ENCODE measurements at regions not wholly inside any gene's neighbourhood (a gene's known extent, or its start where the extent isn't known, plus 50 kb on each side); places are given as distances from the start of the nearest gene placed in this dataset.

- DNase-seq: no peak
Measured at GRCh38 chr16:55179852-55180585, 144.0 kb upstream of the IRX6 start.

DNA sequence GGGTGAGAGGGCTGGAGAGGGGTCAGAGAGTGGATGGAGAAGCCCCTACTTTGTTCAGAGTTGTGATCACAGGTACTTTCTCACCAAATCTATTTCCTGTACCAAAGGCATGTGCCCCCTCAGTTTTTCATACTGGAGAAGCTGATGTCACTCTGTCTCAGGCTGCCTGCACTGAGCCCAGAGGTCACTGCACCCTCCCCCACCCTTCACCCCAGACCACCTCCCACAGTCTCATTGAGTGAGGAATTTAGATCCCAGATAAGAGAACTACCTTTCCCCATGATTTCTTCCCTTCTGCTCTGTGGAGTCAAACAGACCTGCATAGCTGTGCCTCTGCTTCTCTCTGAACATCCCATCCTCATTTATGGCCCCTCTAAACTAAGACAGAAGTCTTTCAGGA is 140.0 kb upstream of the IRX6 start:
- no peak for DNase-seq

GRCh38 chr16:55184619-55185018 is 139.4 kb upstream of the IRX6 start:
- DNase-seq: no peak

GRCh38 chr16:55189224-55189623 is 134.8 kb upstream of the IRX6 start:
- DNase-seq: no peak

DNA sequence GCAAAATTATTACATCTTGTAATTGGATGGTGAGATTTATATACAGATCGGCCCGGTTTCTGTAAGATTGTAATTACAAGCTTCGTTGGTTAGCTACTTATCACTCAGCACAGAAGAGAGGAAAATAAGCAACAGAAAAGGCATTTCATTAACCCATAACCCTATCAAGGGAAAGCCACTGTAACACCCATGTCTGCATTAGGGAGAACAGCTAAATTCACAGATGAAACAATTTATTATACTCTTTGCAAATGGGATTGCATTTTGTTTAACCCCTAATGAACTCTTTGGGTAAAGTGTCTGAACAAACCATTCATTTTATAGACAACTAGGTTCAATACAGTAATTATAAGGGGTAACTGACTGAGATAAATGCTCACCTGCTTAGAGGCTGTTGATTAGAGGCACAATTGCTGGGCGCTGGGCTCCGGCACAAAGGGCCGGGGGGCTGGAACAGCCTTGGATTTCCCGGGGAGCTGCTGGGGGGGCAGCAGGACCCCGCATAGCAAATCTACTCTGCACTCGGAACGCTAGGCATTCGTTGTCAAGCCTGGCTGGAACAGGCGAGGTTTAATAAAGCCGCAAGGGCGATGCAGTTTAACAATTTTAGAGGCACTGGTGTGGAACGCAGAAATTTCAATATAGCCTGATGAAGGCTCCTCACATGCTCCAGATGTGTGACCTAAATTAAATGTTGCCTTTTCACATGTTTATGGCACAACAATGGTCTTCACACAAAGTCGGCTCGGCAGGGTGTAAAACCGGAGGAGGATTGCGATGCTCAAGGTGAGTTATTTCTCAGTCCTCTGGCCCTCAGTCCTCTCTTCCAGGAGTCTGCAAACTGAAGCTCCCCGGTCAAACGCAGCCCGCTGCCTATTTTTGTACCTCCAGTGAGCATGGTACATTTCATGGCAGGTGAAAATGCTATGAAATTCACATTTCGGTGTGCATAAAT is 134.0 kb upstream of the IRX6 start:
- no peak for DNase-seq

DNA sequence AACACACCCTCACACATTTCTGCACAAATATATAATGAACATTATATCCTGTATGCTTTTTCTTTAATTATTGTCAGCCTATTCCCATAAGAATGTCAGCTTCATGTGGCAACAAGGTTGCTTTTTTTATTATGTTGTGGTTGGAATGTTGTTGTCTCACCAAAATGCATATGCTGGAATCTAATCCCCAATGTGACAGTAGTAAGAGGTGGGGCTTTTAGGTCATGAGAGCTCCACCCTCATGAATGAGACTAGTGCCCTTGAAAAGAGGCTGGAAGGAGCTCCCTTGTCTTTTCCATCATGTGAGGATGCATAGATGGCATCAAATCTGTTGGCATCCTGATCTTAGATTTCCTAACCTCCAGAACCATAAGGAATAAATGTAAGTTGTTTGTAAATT is 131.3 kb upstream of the IRX6 start:
- no peak for DNase-seq

DNA sequence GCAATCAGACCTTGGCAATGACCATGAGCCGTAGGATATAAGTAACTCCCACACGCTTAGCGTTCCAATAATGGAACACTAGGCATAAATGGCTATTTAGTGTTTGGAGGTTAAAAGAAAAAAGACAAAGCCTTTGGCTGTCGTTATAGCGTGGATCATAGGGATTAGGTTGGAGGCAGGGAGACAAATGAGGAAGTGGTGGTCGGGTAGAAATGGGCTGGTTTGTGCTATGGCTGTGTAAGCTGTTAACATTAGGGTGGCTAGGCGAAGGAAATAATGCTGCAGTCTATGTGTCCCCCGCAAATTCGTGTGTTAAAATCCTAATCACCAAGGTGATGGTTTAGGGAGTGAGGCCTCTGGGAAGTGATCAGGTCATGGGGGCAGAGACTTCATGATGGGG is 120.4 kb upstream of the IRX6 start:
- no peak for DNase-seq

DNA sequence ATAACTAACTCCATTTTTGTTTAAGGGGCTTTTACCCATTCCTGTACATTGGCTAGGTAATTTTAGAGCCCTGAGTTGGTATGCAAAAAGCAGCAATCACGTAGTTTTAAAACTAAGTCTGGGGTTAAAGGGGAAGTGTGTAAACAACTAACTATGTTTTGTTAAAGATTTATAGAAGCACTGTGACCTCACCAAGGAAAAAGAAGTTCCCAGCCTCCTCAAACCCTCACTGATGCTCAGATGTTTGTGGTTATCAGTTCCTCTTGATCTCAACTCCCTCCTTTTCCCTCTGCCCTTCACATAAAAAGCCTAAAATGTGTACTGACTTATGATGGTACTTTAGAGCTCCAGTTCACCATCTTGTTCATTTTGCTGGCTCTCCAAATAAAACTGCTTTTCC is 119.9 kb upstream of the IRX6 start:
- no peak for DNase-seq

GRCh38 chr16:55204923-55205322 is 119.1 kb upstream of the IRX6 start:
- DNase-seq: no peak

- DNase-seq: no peak
Measured at GRCh38 chr16:55207693-55208428, 116.1 kb upstream of the IRX6 start.

GRCh38 chr16:55209626-55210025 is 114.4 kb upstream of the IRX6 start:
- no peak for DNase-seq

DNA sequence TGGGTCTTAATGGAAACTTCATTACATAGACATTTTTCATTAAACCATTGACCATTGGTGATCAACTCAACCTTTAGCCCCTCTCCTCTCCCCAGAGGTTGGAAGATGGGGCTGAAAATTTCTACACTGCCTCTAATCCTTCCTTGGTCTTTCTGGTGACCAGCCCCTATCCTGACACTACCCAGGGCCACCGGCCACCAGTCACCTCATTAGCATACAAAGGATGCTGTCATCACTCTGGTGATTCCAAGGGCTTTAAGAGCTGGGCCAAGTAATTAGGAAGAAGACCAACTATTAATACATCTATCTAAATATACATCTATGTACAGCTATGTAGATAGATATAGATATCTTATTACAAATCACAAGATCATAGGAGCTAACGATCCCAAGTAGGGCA is 111.2 kb upstream of the IRX6 start:
- no peak for DNase-seq

GRCh38 chr16:55214412-55214811 is 109.6 kb upstream of the IRX6 start:
- DNase-seq: no peak

GRCh38 chr16:55214974-55215494 is 109.0 kb upstream of the IRX6 start:
- DNase-seq: no peak

- no peak for DNase-seq
Measured at GRCh38 chr16:55217392-55217791, 106.6 kb upstream of the IRX6 start.

DNA sequence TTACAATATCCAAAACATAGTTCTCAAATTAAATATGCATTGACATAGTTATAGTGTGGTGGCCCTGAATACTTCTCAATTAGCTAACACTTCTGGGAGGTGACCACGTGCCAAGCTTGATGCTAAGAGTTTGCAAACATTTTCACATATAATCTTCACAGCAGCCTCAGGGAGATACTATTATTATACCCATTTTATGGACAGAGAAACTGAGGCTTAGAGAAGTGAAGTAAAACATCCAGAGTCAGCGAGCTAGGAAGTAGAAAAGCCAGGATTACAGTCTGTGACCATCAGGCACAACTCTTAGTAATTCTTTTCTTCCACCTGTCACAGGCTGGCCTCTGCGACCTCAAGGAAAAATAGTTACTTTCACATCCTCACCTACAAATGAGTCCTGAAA is 102.2 kb upstream of the IRX6 start:
- DNase-seq: no peak

GRCh38 chr16:55222486-55222885 is 101.5 kb upstream of the IRX6 start:
- no peak for DNase-seq

- no peak for DNase-seq
Measured at GRCh38 chr16:55225972-55226542, 97.9 kb upstream of the IRX6 start.

GRCh38 chr16:55232822-55233221 is 91.2 kb upstream of the IRX6 start:
- DNase-seq: no peak

DNA sequence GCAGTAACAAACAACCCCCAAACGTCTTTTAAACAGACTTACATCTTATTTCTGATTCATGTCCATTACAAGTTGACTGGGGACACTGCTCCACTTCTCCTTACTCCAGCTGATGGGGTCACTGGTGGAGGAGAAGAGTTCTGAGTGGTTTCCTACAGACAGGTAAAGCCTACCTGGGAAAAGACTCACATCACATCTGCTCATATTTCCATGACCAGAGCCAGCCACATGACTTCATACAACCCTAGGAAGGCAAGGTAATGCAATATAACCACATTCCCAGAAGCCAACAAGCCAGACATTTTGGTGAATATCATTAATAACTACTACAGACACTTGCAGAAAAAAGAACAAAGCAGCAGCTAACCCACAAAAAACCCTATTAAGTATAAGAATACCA is 90.5 kb upstream of the IRX6 start:
- DNase-seq: no peak

DNA sequence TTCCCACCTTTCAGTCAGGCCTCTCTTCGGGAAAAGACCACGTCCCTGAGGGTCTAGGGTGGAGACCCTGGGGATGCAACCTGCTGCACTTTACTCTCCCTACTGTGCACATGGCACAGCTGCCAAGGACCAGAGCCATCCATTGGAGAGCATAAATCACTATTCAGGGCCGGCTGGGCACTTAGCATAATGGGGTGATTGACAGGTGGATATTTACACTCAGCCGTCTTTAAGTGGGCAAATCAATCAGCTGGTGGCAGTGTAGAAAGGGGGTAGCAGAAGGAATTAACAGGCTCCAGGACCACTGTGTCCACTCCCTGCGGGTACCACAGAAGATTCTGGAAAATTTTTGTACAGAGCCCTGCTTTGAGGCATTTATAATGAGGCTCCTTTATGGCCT is 87.3 kb upstream of the IRX6 start:
- DNase-seq: no peak

GRCh38 chr16:55239723-55240122 is 84.3 kb upstream of the IRX6 start:
- DNase-seq: no peak

GRCh38 chr16:55240888-55241287 is 83.1 kb upstream of the IRX6 start:
- no peak for DNase-seq
